HepG2 (cell line): ENCODE measurements at regions not wholly inside any gene's neighbourhood (a gene's known extent, or its start where the extent isn't known, plus 50 kb on each side); places are given as distances from the start of the nearest gene placed in this dataset.

Experiments
- ARID2 ChIP-seq: sonication (generic); formaldehyde crosslinking; IDR thresholded peaks from 2 replicates; pipeline ENCODE4 v1.8.1; 2022; ENCODE audit warnings: mild to moderate bottlenecking, missing genetic modification reagents, borderline replicate concordance
- BCL6 ChIP-seq: IDR thresholded peaks from 2 replicates; pipeline ENCODE4 v1.6.1; 2016; ENCODE audit warnings: missing genetic modification reagents, missing compliant biosample characterization
- CBFB ChIP-seq: sonication (generic); formaldehyde crosslinking; IDR thresholded peaks from 2 replicates; pipeline ENCODE4 v1.4.0; 2020; ENCODE audit warnings: missing genetic modification reagents
- CSRNP1 ChIP-seq: sonication (generic); formaldehyde crosslinking; IDR thresholded peaks from 2 replicates; pipeline ENCODE4 v1.8.1; 2023; ENCODE audit warnings: mild to moderate bottlenecking, missing genetic modification reagents
- FOXA1 ChIP-seq, 2 experiments: fragments of 450-650 bp in 1 of 2; sonication (generic) in 1 of 2; formaldehyde crosslinking in 1 of 2; IDR thresholded peaks; 2 replicates each; pipeline versions ENCODE4 v1.4.0 to v1.6.1; 2016 to 2020; ENCODE audit warnings: missing genetic modification reagents in 1 of 2
- FOXM1 ChIP-seq: sonication (generic); formaldehyde crosslinking; IDR thresholded peaks from 2 replicates; pipeline ENCODE4 v1.5.0; 2020; ENCODE audit warnings: missing genetic modification reagents
- HNF1A ChIP-seq, 2 experiments: sonication (generic) in 1 of 2; formaldehyde crosslinking in 1 of 2; IDR thresholded peaks; 2 replicates each; pipeline versions ENCODE4 v1.4.0 to v1.6.1; 2016 to 2020; ENCODE audit warnings: borderline replicate concordance in 1 of 2, low read depth in 1 of 2, mild to moderate bottlenecking in 1 of 2, missing genetic modification reagents in 1 of 2
- IRF1 ChIP-seq: sonication (generic); formaldehyde crosslinking; IDR thresholded peaks from 2 replicates; pipeline ENCODE4 v1.4.0; 2020; ENCODE audit warnings: low read depth, mild to moderate bottlenecking, missing genetic modification reagents
- MEIS2 ChIP-seq: sonication (generic); formaldehyde crosslinking; IDR thresholded peaks from 2 replicates; pipeline ENCODE4 v1.9.0; 2021; ENCODE audit warnings: mild to moderate bottlenecking, missing genetic modification reagents
- MZF1 ChIP-seq: sonication (generic); formaldehyde crosslinking; IDR thresholded peaks from 2 replicates; pipeline ENCODE4 v1.8.1; 2023; ENCODE audit warnings: mild to moderate bottlenecking, missing genetic modification reagents, borderline replicate concordance
- NCOA5 ChIP-seq: sonication (generic); formaldehyde crosslinking; IDR thresholded peaks from 2 replicates; pipeline ENCODE4 v1.4.0; 2020; ENCODE audit warnings: missing genetic modification reagents
- PAXIP1 ChIP-seq: sonication (generic); formaldehyde crosslinking; conservative IDR thresholded peaks from 2 replicates; pipeline ENCODE4 v1.4.0; 2020; ENCODE audit warnings: mild to moderate bottlenecking, missing genetic modification reagents, moderate library complexity
- POGZ ChIP-seq: sonication (generic); formaldehyde crosslinking; IDR thresholded peaks from 2 replicates; pipeline ENCODE4 v1.4.0; 2020; ENCODE audit warnings: mild to moderate bottlenecking, missing genetic modification reagents
- SMAD3 ChIP-seq: sonication (generic); formaldehyde crosslinking; IDR thresholded peaks from 2 replicates; pipeline ENCODE4 v1.4.0; 2020; ENCODE audit warnings: missing genetic modification reagents
- SP140L ChIP-seq: sonication (generic); formaldehyde crosslinking; IDR thresholded peaks from 2 replicates; pipeline ENCODE4 v1.4.0; 2020; ENCODE audit warnings: missing genetic modification reagents, borderline replicate concordance
- ZBTB42 ChIP-seq: sonication (generic); formaldehyde crosslinking; IDR thresholded peaks from 2 replicates; pipeline ENCODE4 v1.5.0; 2020; ENCODE audit warnings: mild to moderate bottlenecking, missing genetic modification reagents
- ZNF205 ChIP-seq: IDR thresholded peaks from 2 replicates; pipeline ENCODE4 v1.6.1; 2018; ENCODE audit warnings: missing biosample characterization, missing genetic modification reagents
- ZNF224 ChIP-seq: sonication (generic); formaldehyde crosslinking; IDR thresholded peaks from 2 replicates; pipeline ENCODE4 v1.5.0; 2020; ENCODE audit warnings: mild to moderate bottlenecking, missing genetic modification reagents
- ZNF33B ChIP-seq: sonication (generic); formaldehyde crosslinking; IDR thresholded peaks from 2 replicates; pipeline ENCODE4 v1.5.1; 2020; ENCODE audit warnings: mild to moderate bottlenecking, missing genetic modification reagents
- ZNF780A ChIP-seq: sonication (generic); formaldehyde crosslinking; IDR thresholded peaks from 2 replicates; pipeline ENCODE4 v1.8.0; 2022; ENCODE audit warnings: mild to moderate bottlenecking, missing genetic modification reagents, moderate library complexity

GRCh38 chr4:34733185-34733941 lies 1511.0 kb downstream of the ARAP2 start (continued):
- TF ChIP-seq HNF1A (IDR thresholded peaks at IDR 0.05; ENCODE audit: low read depth) (no peak), HNF1A (CRISPR knock-in tag; IDR thresholded peaks at IDR 0.05; ENCODE audit: borderline replicate concordance) (peak; percentile 54; the same call in 1 of the 2 replicates), SMAD3 (CRISPR knock-in tag) (no peak), ZNF205 (CRISPR knock-in tag) (no peak), ZNF224 (no peak), CBFB (CRISPR knock-in tag) (peak; percentile 71), NCOA5 (CRISPR knock-in tag) (no peak), ARID2 (CRISPR knock-in tag) (no peak), IRF1 (CRISPR knock-in tag) (no peak), MEIS2 (CRISPR knock-in tag) (no peak), PAXIP1 (CRISPR knock-in tag) (peak; percentile 85), POGZ (CRISPR knock-in tag) (peak; percentile 50; the same call in 1 of the 2 replicates), BCL6 (CRISPR knock-in tag) (peak; percentile 73), CSRNP1 (no peak), ZNF780A (CRISPR knock-in tag) (no peak), ZNF33B (CRISPR knock-in tag) (no peak), FOXA1 (IDR thresholded peaks at IDR 0.05) (no peak), FOXA1 (CRISPR knock-in tag; IDR thresholded peaks at IDR 0.05) (peak; percentile 29; the same call in 1 of the 2 replicates), MZF1 (no peak), SP140L (CRISPR knock-in tag) (no peak), FOXM1 (CRISPR knock-in tag) (no peak), ZBTB42 (CRISPR knock-in tag) (no peak)
